Pancreas (tissue), 10 donors: ENCODE measurements at regions not wholly inside any gene's neighbourhood (a gene's known extent, or its start where the extent isn't known, plus 50 kb on each side); places are given as distances from the start of the nearest gene placed in this dataset.
"Not testable (repeated sequence)": the region's sequence is repeated elsewhere in the genome, so short reads cannot be mapped to it uniquely, and the experiment has no call there.

Experiments
- ATAC-seq, 4 donors: fragments of 200-7000 bp; cut with Tn5 transposase; one replicate each; pipeline versions ENCODE4 v1.8.0 to v1.9.1; 2020; ENCODE audit warnings: mild to moderate bottlenecking in 4 of 4, moderate library complexity in 4 of 4
- DNase-seq, 6 donors: peaks; one replicate each; pipeline ENCODE4 v3.0.0-alpha.2; 2020
- FAIRE-seq: peaks from 2 replicates; lab custom pipeline; 2012; peaks lifted over from hg19 to GRCh38; lab: Jason Lieb, UNC
- H3K27ac ChIP-seq, 4 donors: fragments of 200-600 bp; sonication (generic); 1 replicate in 3 of 4; 2 replicates in 1 of 4; pipeline versions ENCODE4 v1.5.0 to v1.8.0; 2020
- H3K27me3 ChIP-seq, 4 donors: fragments of 200-600 bp; one replicate each; pipeline ENCODE4 v1.8.0; 2021
- H3K36me3 ChIP-seq, 3 donors: fragments of 200-600 bp; sonication (generic) in 1 of 3; one replicate each; pipeline versions ENCODE4 v1.5.0 to v1.8.0; 2020 to 2021
- H3K4me1 ChIP-seq, 3 donors: fragments of 200-600 bp; one replicate each; pipeline ENCODE4 v1.8.0; 2021
- H3K4me3 ChIP-seq, 4 donors: fragments of 200-600 bp; sonication (generic) in 2 of 4; one replicate each; pipeline versions ENCODE4 v1.5.0 to v1.8.0; 2020 to 2021
- H3K9me3 ChIP-seq, 4 donors: fragments of 200-600 bp; one replicate each; pipeline ENCODE4 v1.8.0; 2021
- CTCF ChIP-seq, 4 donors: fragments of 200-600 bp; sonication (generic) in 3 of 4; IDR thresholded peaks; one replicate each; pipeline versions ENCODE4 v1.5.0 to v1.8.0; 2021; ENCODE audit warnings: antibody characterized with exemption in 4 of 4
- WGBS, 2 donors: extraction: QIAGEN DNeasy Blood & Tissue Kit; methylation state at CpG; one replicate each; pipeline ENCODE4 v1.1.7; 2013; 5-methylcytosine and 5-hydroxymethylcytosine counted together
- intact Hi-C, 3 donors: fragments of 100-400 bp; cut with DNase I; formaldehyde crosslinking; loops; one replicate each; pipeline versions ENCODE4 v1.11.1 to v1.14.2; 2022
- donor health status: healthy with polysubstance abuse.
- donor health status: DM: no; HTN: no; CAD: no; lungs with moderate emphysema.
- donor health status: DM: no; HTN: no; CAD: no.
- donor health status: control.
- donor health status: control.
- donor health status: Bipolar disorder and iron deficiency.
- donor health status: DM: yes; HTN: yes; CAD: no.
- donor health status: DM: no; HTN: no; CAD: no.
- donor health status: DM: no; HTN: no; CAD: no.
- donor health status: DM: yes; HTN: yes; CAD: no.

DNA sequence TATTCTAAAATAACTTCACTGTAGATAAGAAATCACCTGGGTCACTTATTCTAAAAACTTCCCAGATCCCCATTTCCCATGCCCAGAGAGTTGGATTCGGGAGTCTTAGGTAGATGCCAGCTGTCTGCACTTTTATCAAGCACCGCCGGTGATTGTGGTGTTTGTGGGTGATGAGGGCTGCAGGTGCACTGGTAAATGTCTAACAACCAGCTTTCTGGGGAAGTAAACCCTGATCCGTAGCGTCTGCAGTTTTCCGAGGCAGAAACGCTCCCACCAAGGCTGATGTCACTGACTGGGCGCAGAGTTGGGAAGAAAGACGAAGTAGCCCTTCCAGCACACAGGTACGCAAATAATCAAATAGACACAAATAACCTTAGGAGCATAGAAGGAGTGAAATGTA, 152.2 kb upstream of the KCNG1 start:
- H3K4me1 ChIP-seq = no peaks in the 10 kb centered on the region
- no peak for FAIRE-seq
- no peaks in the 10 kb centered on the region for H3K36me3 ChIP-seq
- 71 to 78% methylated on average over 10 of the region's 10 CpGs for WGBS, 2 donors
- H3K4me3 ChIP-seq = no peak overlapping the region
- H3K27me3 ChIP-seq = peaks cover 0 to 4% (median 0%) of the 10 kb centered on the region in 4 donors
- H3K27ac ChIP-seq = no peak overlapping the region
- intact Hi-C loops = no loop called here
- no peak for TF ChIP-seq CTCF (IDR thresholded peaks at IDR 0.05)
- no peaks in the 10 kb centered on the region for H3K9me3 ChIP-seq
- DNase-seq = no peak
- ATAC-seq = no peak

DNA sequence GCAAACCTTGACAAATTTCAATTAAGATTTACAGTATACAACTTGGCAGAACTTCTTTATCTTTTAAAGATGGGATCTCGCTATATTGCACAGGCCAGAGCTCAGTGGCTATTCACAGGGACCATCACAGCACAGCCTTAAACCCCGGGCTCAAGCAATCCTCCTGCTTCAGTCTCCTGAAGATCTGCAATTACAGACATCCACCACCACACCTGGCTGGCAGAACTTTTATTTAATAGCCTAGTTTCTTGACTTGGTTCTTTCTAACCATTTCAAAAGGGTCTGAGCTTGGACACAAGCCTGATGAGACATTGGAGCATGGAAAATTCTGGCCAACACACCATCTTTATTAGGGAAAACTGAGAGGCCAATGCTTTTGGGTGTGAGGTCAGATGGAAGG, 151.6 kb upstream of the KCNG1 start:
- TF ChIP-seq CTCF (IDR thresholded peaks at IDR 0.05) = no peak
- no peak for ATAC-seq
- Histone ChIP-seq H3K27me3 (peaks cover 0 to 4% (median 0%) of the 10 kb centered on the region in 4 donors), H3K4me1 (no peaks in the 10 kb centered on the region), H3K36me3 (no peaks in the 10 kb centered on the region), H3K27ac (no peak overlapping the region), H3K9me3 (no peaks in the 10 kb centered on the region), H3K4me3 (no peak overlapping the region)
- DNase-seq = no peak
- intact Hi-C loops = no loop called here
- WGBS, 2 donors = 65 to 81% methylated on average over 2 of the region's 2 CpGs
- FAIRE-seq = no peak

GRCh38 chr20:51172558-51173428, 149.9 kb upstream of the KCNG1 start:
- 62 to 77% methylated on average over 6 of the region's 6 CpGs for WGBS, 2 donors
- Histone ChIP-seq H3K36me3 (no peaks in the 10 kb centered on the region), H3K27me3 (peaks cover 0 to 4% (median 0%) of the 10 kb centered on the region in 4 donors), H3K9me3 (no peaks in the 10 kb centered on the region), H3K4me1 (no peaks in the 10 kb centered on the region), H3K4me3 (no peak overlapping the region), H3K27ac (no peak overlapping the region)
- no peak for TF ChIP-seq CTCF (IDR thresholded peaks at IDR 0.05)
- FAIRE-seq (no peak), DNase-seq (no peak), ATAC-seq (no peak)
- intact Hi-C loops = no loop called here

DNA sequence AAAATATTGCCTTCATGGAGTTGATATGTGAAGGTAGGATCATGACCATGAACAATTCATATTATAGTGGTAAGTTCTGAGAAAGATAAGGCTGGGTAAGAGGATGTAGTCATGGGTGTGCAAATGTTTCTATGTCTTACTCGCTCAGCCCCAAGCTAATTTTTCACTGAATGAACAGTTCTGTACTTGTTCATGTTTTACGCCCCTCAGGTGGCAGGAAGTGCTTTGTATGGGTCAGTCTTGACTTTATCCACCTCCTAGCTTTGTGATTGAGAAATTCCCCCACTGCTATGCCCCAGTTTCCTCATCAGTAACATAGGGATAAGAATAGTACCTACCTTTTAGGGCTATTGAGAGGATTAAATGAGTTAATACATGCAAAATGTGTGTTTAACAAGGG, 148.2 kb upstream of the KCNG1 start:
- intact Hi-C loops = no loop called here
- Histone ChIP-seq H3K27ac (no peak overlapping the region), H3K27me3 (peaks cover 0 to 4% (median 0%) of the 10 kb centered on the region in 4 donors), H3K9me3 (no peaks in the 10 kb centered on the region), H3K4me3 (no peak overlapping the region), H3K4me1 (no peaks in the 10 kb centered on the region), H3K36me3 (no peaks in the 10 kb centered on the region)
- FAIRE-seq (no peak), DNase-seq (no peak), ATAC-seq (no peak)
- WGBS, 2 donors = 54 to 74% methylated on average over 2 of the region's 2 CpGs
- TF ChIP-seq CTCF (IDR thresholded peaks at IDR 0.05) = no peak

DNA sequence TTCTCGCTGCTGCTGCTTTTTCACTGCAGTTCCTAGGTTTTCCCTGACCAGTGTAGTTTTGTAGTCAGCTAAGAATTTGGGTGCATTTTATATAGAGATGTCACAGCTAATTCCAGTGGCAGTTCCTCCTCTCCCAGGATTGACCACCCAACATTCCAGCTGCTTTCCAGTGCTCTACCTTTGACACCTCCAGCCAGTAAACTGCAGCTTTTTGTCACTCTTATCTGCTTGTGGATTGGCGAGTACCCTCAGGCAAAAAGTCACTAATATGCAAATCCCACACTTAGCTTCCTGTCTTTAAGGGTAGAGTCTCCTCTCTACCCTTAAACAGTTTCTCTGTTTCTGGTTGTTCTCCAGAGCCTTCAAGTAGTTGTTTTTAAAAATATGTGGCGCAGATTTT, 146.9 kb upstream of the KCNG1 start:
- Histone ChIP-seq H3K4me1 (no peaks in the 10 kb centered on the region), H3K27ac (no peak overlapping the region), H3K36me3 (no peaks in the 10 kb centered on the region), H3K9me3 (no peaks in the 10 kb centered on the region), H3K4me3 (no peak overlapping the region), H3K27me3 (peaks cover 0 to 4% (median 0%) of the 10 kb centered on the region in 4 donors)
- 52 to 72% methylated on average over 3 of the region's 3 CpGs for WGBS, 2 donors
- TF ChIP-seq CTCF (IDR thresholded peaks at IDR 0.05) = no peak
- FAIRE-seq = no peak
- intact Hi-C loops = no loop called here
- no peak for ATAC-seq
- DNase-seq = no peak

DNA sequence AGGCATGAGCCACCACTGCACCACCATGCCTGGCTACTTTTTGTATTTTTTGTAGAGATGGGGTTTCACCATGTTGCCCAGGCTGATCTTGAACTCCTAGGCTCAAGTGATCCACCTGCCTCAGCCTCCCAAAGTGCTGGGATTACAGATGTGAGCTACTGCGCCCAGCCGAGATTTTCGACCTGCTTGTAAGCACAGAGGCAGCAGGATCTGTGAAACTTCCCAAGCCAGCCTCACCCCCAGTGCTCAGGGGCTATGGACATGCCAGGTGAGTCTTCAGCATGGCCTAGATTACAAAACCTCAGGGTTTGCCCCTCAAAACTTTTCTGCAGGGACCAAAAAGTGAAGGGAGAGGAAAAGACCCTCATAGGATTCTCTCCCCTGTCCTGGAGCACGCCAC, 145.0 kb upstream of the KCNG1 start:
- H3K27me3 ChIP-seq, FAIRE-seq, H3K27ac ChIP-seq, H3K36me3 ChIP-seq, H3K4me3 ChIP-seq, intact Hi-C loops, DNase-seq, H3K9me3 ChIP-seq, H3K4me1 ChIP-seq, ATAC-seq: not testable (repeated sequence)
- 61 to 69% methylated on average over 4 of the region's 4 CpGs for WGBS, 2 donors
